DMS114 treated with DMSO at 0.1 percent for 48 hours (cell line): ENCODE measurements at regions not wholly inside any gene's neighbourhood (a gene's known extent, or its start where the extent isn't known, plus 50 kb on each side); places are given as distances from the start of the nearest gene placed in this dataset.

ENCODE experiments used
- DNase-seq: peaks from one replicate; lab custom pipeline; 2025; ENCODE audit not compliant: unreplicated experiment; lab: John Stamatoyannopoulos, UW

DNA sequence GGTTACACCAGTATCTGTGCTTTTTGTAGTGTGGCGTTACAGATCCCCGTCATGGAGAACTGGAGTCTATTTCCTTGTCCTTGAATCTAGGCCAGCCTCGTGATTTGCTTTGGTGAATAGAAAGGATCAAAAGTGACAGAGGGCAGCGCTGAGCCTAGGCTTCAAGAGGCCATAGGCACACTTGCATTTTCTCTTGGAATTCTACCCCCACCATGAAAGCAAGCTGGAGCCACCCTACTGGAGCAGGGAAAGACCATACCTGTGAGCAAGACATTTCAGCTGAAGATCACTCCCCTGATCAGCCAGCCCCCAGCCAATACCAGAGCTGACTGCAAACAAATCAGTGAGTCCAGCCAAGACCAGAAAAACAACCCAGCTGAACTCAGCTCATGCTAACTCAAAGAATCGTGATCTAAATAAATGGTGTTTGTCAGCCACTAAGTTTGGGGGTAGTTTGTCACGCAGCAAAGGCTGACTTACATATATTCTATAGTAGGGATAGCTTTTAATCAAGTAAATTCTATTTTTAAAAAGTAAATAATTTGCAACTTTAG, 521.9 kb upstream of the TBX3 start:
- DNase-seq, result no peak

DNA sequence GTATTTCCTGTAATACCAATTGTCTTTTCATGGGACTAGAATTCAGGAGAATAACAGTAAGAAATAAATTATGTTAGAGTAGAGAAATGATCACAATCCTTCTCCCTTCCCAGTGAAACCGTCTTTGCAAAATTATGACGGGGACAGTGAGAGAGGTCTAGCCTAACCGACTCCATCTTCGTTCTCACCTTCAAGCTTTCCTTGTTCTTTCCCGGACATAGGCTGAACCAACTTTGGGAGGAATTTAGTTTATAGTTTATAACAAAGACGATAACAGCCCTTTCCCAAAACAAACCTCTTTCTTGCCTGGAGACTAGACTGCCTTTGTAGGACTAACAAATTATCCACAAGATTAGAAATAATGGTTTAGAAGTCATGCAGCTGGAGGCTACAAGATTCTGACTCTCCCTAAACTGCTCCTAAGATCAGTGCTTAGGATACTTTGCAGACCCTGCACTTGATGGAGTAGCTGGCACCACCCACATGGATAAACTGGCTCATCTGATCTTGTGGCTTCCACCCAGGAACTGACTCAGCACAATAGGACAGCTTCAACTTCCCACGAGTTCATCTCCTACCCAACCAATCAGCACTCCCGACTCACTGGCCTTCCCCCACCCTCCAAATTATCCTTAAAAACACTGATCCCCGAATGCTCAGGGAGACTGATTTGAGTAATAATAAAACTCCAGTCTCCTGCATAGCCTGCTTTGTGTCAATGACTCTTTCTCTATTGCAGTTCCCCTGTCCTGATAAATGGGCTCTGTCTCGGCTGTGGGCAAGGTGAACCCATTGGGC, 521.2 kb upstream of the TBX3 start:
- DNase-seq, result no peak

DNA sequence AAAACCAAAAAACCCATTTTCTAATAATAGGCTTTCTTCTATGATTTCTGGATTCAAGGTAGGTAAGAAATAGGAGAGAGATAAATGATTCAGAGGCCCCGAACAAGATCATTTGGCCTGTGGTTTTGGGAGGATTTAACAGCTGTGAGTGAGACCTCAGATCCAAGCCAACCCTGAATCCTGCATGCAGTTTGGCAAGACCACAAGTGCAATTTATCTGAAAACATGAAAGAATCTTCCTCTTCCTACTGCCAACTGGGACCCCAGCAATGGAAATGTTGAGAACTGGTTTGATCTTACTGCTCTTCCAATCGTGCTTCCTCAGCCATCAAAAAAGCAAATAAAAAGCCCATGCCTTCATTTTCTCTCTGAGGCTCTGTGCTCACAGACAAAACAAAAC, 519.7 kb upstream of the TBX3 start:
- DNase-seq, result no peak

DNA sequence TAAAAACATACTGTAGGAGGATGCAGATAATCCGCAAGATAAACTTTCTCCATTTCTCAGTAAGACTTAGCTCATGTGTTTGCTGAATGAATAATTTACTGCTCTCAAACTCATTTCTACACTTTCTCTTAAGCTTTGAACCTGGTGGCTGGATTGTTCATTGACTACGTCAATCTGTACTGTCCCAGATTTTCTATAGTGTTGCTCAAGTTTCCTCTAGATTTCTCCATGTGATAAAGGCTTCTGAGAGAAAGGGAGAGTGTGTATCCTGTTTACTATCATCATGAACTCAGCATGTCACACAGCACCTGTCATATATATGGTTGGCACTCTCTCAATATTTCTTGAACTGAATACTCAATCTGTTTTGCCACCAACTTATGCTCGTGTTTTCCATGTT, 518.0 kb upstream of the TBX3 start:
- no peak for DNase-seq

DNA sequence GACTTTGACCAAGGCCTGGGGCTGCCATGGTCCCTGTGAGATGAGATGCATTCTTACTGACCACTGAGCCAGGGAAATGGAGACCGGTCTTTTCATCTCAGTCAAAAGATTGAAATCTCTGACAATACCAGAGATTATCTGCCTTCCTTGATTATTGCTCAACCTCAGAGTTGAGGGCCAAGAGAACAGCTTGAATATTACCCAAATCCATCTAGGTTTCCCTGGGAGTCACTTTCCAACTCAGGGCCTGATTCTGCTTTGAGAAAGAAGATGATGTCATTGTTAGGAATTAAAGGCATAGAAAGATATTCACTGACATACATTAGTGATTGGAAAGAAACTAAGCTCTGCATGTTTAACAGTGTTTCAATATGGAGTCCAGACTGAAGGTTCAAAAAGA, 515.9 kb upstream of the TBX3 start:
- no peak for DNase-seq

DNA sequence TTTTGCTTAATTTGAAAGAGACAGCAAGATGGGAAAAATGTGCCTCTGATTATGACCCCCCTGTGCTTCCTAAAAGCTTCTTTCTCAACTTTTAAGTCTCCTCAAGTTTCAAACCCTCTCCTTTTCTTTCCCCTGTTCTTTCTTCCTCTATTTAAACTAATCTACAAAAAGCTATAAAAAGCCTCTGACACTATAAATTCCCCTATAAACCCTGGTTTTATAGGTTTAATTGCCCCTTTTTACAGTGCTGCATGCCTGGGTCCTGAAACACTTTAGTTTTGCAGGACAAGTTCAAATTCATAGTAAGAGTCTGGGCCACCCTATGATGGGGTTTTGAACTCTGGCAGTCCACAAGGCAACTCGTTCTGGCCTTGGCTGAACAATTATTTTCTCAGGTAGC, 510.9 kb upstream of the TBX3 start:
- DNase-seq, result no peak

DNA sequence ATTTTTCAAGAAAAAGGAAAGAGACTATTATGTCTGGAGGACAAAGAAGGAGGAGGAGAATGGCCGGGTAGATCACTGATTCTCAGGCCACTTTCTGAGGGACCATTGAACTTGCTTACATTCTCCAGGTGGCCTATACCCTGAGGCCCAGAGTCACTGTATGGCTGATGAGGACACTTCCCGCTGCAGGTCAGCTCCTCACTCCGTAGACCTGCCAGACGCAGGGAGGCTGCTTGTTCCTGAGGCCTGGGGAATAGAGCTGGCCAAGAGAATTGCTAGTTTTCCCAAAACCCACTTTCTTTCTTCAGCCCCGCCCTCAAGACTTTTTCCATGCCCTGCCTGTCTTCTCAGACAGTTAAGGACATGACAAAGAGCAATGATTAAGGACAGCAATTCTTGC, 510.5 kb upstream of the TBX3 start:
- DNase-seq, result no peak

DNA sequence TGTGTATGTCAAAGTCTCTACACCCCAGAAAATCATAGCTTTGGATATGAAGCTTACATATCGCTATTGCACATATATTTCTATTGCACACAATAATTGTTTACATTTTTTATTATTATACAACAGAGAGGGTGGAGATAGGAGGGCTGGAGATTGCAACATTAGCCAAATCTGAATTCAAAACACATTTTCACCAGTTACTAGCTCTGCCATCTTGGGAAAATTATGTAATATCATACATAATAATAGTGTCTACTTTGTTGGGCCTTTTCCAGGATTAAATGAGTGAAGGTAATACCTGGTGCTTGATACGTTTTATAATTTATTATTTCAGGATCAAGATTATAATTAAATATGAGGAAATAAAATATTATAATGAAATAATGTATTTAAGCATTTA, 507.4 kb upstream of the TBX3 start:
- DNase-seq, result no peak

DNA sequence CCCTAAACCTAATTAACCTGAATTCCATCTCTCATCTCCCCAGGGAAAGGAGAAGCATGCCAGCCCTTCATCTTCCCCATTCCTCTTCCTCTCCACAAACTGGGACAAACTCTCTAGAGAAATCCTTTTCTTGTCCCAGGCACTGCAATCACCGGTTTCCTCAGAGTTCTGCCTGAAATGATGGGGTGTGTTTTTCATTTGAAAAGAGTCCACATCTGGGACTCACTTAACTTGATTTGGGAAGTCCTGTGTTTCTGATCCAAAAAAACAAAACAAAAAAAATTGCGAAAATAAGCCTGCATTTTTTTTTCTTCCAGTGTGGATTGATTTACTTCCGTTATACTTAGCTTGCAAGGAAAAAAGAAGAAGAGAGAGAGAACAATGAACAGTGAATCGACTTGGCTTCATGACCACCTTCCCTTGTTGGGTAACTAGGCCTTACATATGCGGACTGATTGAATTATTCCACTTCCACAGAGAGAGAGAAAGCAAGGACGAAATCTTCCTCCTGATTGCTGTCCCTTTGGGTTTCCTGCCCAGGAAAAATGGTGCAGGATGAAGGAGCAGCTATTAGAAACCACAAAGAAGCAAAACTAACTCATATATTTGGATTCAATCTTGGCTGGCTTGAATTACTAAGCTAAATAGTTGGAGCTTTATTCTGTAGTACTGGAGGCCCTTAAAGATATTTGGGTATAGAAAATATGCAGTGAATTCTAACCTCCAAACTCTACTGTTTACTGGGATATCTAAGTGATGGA, 506.2 kb upstream of the TBX3 start:
- no peak for DNase-seq

DNA sequence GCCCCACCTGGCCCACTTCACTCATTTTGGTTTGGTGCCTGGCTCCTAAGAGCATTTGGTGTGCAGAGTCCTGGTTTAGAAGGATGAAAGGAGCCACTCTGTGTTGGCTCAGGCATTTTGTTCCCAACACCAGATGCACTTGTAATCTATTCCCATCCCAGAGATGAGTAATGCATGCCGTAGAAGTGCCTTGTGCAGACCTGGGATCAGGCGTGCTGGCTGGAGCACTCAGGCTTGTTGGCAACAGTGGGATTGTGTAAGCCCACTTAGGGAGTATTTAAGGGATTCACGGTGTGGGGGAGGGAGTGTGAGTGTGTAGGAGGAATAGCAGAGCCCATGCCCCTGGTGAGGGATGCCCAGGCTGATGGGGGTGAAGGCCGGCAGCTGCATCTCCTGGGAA, 501.5 kb upstream of the TBX3 start:
- no peak for DNase-seq

DNA sequence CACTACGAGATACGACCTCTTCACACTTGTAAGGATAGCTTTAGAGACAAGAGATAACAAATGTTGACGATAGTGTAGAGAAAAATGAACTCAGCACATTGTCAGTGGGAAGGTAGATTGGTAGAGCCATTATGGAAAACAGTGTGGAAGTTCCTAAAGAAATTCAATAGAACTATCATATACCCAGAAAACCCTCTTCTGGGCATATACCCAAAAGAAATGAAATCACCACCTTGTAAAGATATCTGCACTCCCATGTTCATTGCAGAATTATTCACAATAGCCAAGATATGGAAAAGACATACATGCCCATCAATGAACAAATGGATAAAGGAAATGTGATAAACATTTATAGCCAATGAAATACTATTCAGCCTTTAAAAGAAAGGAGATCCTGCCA, 499.8 kb upstream of the TBX3 start:
- no peak for DNase-seq

DNA sequence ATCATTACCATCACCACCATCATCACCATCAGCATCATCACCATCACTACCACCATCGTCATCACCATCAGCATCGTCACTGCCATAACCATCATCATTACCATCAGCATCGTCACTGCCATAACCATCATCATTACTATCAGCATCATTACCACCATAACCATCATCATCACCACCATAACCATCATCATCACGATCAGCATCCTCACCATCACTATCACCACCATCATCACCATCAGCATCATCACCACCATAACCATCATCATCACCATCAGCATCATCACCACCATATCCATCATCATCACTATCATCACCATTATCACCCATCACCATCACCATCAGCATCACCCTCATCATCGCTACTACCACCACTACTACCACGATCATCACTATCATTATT, 493.9 kb upstream of the TBX3 start:
- no peak for DNase-seq

DNA sequence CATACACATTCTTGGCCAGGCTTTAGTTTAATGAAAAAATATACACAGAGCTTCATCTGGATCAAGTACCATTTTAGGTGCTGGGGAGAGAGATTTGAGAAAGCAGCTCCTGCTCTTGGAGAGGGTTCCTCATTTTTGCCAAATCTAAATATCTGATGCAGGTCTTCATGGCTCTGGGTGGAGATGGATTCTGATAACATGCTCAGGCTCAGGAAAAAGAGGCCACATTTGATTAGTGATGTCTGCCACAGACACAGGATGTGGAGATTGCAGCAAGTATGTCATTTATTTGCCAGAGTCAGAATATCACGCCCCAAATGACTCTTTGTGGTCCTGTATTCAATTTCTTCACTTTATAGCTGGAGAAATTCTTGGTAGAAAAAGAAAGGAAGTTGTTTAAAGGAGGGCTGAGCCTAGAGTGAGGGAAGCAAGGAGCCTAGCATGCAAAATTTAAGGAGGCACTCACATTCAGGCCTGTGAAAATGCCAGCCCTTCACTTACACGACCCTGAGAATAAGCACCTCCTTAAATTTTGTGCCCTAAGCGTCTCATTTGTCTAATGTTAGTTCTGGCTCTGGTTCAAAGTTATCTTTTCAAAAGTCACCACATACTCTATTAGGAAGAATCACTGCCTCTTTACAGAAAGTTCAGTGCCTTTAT, 492.9 kb upstream of the TBX3 start:
- no peak for DNase-seq

DNA sequence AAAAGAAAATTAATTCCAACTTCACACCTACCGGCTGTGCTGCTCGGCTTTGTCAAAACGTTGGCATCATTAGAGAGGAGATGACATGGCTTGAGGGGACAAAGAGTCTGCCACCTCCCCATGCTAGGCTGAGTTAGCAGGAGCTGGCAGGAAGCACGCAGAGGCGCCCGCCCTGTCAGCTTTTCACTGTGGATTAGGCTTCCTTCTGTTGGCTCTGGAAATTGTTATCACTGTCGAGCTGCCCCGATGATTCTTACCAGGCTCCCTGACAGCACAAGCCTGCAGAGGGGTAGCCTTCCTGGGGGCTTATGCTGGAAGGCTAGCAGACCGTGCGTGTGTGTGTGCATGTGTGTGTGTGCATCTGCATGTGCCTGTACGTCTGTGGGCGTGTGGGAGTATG, 490.9 kb upstream of the TBX3 start:
- DNase-seq, result no peak

DNA sequence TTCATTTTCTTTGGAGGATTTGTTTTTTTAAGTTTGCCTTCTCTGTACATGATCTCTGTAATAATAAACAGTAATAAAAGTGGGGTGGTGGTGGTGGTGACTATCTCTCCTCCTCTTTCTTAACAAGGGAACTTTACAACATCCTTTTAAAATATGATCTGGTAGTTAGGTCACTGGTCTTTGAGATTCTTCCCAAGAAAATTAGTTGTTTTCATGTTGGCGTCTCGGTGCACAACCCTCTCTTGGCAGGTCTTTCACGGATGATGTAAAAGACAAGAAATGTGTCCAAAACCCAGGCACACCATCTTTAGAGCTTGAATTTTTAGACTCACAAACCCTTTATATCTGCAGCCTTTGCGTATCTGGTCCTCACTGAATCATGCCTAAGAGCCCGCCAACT, 488.5 kb upstream of the TBX3 start:
- no peak for DNase-seq

DNA sequence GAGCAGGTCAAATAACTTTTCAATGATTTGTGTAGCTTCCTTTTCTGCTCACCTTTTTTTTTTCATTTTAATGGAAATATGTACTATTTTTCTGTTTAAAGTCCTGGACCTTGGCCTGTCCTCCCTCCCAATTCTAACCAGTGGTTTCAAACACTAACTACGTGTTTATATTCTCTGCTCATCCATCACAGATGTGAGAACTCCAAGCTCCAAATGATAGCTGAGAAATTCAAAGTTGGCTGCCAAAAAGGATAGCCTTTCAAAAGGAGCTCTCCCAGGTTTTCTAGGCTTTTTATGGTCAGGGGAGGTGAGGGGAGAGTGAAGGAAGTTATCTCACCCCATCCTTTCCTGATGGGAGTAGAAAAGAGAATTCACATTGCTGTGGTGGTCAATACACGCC, 486.0 kb upstream of the TBX3 start:
- DNase-seq, result no peak

DNA sequence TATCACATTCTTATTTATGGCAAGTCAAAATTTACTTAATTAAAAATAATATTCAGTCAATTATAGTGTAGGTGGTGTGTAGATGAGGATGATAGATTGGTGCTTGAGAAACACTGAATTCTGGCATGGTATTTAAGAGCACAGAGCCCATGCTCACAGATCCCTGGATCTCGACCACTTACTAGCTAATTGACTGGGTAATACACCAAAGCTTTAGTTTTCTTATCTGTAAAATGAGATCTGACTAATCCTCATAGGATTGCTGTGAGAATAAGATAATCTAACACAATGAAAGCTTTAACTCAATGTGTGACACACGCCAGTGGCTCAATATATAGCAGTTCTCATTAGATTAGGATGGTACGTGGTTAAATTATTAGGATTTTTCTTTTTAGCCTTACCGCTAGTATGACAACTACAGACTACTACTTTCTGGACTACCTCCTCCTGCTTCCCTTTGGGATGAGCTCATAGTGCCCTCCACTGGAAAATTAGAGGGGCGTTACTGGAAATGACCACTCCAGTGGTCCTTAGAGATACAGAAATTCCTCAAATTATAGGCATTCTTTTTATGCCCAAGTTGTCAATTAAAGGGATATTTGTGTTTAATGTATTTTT, 482.8 kb upstream of the TBX3 start:
- DNase-seq, result no peak

DNA sequence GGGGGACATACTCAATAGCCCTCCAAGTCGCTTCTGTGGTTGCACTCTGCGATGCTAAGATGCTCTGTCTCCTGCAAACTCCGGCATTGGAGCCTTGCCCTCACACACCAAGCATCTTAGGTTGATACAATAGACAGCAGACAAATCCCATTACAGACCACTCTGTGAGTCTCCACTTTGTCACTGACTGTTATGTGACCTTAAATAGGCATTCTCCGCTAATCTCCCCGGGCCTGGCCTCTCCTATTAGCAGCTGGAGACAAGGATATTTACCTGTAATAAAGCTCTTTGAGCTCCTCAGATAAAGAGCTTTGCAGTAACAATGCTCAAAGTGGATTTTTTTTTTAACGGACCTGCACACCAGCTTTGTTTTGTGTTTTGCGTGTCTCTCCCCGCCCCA, 479.7 kb upstream of the TBX3 start:
- DNase-seq, result no peak

DNA sequence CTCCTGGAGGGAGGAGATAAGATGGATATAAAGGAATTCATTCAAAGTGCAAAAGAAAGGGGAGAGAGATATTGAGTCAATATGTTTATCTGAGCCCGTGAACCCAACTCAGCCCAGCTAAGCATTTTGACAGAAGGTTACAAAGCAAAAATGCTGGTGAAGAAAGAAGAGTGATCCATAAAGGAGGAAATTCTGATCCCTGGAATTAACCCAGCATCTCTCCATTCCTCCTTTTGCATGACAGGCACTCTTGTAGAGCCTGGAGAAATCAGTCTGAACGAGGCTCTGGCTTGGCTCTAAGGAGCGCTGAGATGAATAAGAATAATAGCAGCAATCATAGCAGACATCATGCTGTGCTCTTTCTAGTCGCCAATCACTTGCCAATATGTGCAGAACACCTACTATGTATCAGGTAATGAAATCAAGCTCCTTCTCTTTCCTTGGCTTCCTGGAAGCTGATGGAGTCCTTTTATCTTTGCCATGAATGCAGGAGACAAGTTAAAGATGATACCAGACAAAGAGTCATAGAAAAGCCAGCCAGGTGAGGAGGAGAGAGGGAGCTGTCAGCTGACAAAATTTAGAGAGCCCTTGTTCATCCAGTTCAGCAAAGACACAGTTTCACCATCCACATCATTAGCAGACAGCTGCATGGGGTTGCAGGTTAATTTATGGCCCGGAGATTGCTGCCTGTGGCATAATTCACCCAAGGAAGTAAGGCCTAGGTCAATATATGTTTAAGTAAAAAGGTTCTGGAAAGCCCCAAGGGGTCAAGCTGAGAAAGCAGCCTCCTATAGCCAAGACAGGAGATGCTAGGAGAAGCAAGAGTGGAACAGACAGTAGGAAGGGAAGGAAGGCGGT, 476.5 kb upstream of the TBX3 start:
- no peak for DNase-seq

DNA sequence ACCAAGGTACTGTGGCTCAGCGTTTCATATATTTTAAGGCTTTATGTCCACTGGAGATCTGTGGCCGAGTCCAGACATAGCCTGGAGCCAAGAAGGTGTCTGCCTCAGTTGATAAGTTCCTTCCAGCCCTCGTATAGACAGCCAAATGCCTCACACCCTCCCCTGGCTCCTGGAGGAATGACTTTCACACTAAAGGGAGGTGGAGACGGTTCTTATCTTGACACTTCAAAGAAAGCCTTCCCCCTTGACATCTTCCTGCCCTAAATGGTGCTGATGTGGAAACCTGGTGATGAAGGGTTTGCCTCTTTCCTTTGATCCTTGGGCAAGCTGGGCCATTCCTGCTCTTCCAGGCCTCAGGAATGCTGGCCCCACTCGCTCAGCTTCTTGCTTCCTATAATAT, 474.8 kb upstream of the TBX3 start:
- no peak for DNase-seq
